Fibroblast of gingiva (primary cell): ENCODE measurements at regions not wholly inside any gene's neighbourhood (a gene's known extent, or its start where the extent isn't known, plus 50 kb on each side); places are given as distances from the start of the nearest gene placed in this dataset.
A peak's percentile ranks its signal among the peaks of the same experiment; 100 is the strongest.
"Not testable (repeated sequence)": the region's sequence is repeated elsewhere in the genome, so short reads cannot be mapped to it uniquely, and the experiment has no call there.

Source experiments
- DNase-seq: peaks from one replicate; pipeline ENCODE4 v3.0.0-alpha.2; 2011; ENCODE audit warnings: low read depth

- no peak for DNase-seq
Measured at GRCh38 chr17:13442361-13442760, 159.4 kb downstream of the HS3ST3A1 start.

GRCh38 chr17:13441873-13442272 lies 159.9 kb downstream of the HS3ST3A1 start:
- no peak for DNase-seq

GRCh38 chr17:13437966-13438779 lies 163.6 kb downstream of the HS3ST3A1 start:
- DNase-seq: peak; percentile 30

GRCh38 chr17:13435230-13435629 lies 166.5 kb downstream of the HS3ST3A1 start:
- no peak for DNase-seq

GRCh38 chr17:13429201-13429600 lies 172.5 kb downstream of the HS3ST3A1 start:
- peak; percentile 90 for DNase-seq

- DNase-seq: peak; percentile 10
Measured at GRCh38 chr17:13428611-13429042, 173.1 kb downstream of the HS3ST3A1 start.

- no peak for DNase-seq
Measured at GRCh38 chr17:13426991-13427390, 174.7 kb downstream of the HS3ST3A1 start.

GRCh38 chr17:13425390-13425789 lies 176.3 kb downstream of the HS3ST3A1 start:
- no peak for DNase-seq

GRCh38 chr17:13421581-13422130 lies 180.1 kb downstream of the HS3ST3A1 start:
- DNase-seq: no peak

GRCh38 chr17:13420878-13421277 lies 180.9 kb downstream of the HS3ST3A1 start:
- peak; percentile 88 for DNase-seq

GRCh38 chr17:13420418-13420826 lies 181.3 kb downstream of the HS3ST3A1 start:
- DNase-seq: no peak

- no peak for DNase-seq
Measured at GRCh38 chr17:13419676-13420075, 182.1 kb downstream of the HS3ST3A1 start.

GRCh38 chr17:13418891-13419290 lies 182.8 kb downstream of the HS3ST3A1 start:
- no peak for DNase-seq

- DNase-seq: no peak
Measured at GRCh38 chr17:13417381-13417950, 184.3 kb downstream of the HS3ST3A1 start.

GRCh38 chr17:13416748-13417363 lies 184.9 kb downstream of the HS3ST3A1 start:
- no peak for DNase-seq

- no peak for DNase-seq
Measured at GRCh38 chr17:13415871-13416416, 185.8 kb downstream of the HS3ST3A1 start.

- DNase-seq: not testable (repeated sequence)
Measured at GRCh38 chr17:13415200-13415599, 186.5 kb downstream of the HS3ST3A1 start.

GRCh38 chr17:13413001-13413400 lies 188.7 kb downstream of the HS3ST3A1 start:
- DNase-seq: no peak

- peak; percentile 73 for DNase-seq
Measured at GRCh38 chr17:13410874-13411273, 190.9 kb downstream of the HS3ST3A1 start.

- no peak for DNase-seq
Measured at GRCh38 chr17:13410214-13410613, 191.5 kb downstream of the HS3ST3A1 start.

GRCh38 chr17:13409455-13409854 lies 192.3 kb downstream of the HS3ST3A1 start:
- no peak for DNase-seq

- DNase-seq: no peak
Measured at GRCh38 chr17:13407381-13407780, 194.3 kb downstream of the HS3ST3A1 start.

- DNase-seq: no peak
Measured at GRCh38 chr17:13405807-13406206, 195.9 kb downstream of the HS3ST3A1 start.
